Fibroblast of pulmonary artery (primary cell): ENCODE measurements at regions not wholly inside any gene's neighbourhood (a gene's known extent, or its start where the extent isn't known, plus 50 kb on each side); places are given as distances from the start of the nearest gene placed in this dataset.

ENCODE experiments used
- DNase-seq: peaks from one replicate; pipeline ENCODE4 v3.0.0-alpha.2; 2010; ENCODE audit warnings: low read depth
- H3K4me3 ChIP-seq: replicated peaks from 2 replicates; pipeline ENCODE4 v1.5.1; 2011; ENCODE audit warnings: low read depth, mild to moderate bottlenecking, control low read depth, low read length, moderate library complexity
- CTCF ChIP-seq: IDR thresholded peaks from 2 replicates; pipeline ENCODE4 v1.5.1; 2011; ENCODE audit warnings: mild to moderate bottlenecking, control low read depth, low read length, inconsistent platforms; ENCODE audit errors: missing control alignments

- no peak for DNase-seq
- TF ChIP-seq CTCF, result no peak
- no peak overlapping the region for H3K4me3 ChIP-seq
Measured at GRCh38 chr7:54637712-54638396, 95.7 kb downstream of the VSTM2A start.

GRCh38 chr7:54632696-54633095 lies 90.5 kb downstream of the VSTM2A start:
- DNase-seq, result no peak
- no peak for TF ChIP-seq CTCF
- no peak overlapping the region for H3K4me3 ChIP-seq

GRCh38 chr7:54629771-54630170 lies 87.6 kb downstream of the VSTM2A start:
- H3K4me3 ChIP-seq, result no peak overlapping the region
- TF ChIP-seq CTCF, result no peak
- no peak for DNase-seq

- TF ChIP-seq CTCF, result no peak
- no peak for DNase-seq
- H3K4me3 ChIP-seq, result no peak overlapping the region
Measured at GRCh38 chr7:54622696-54623309, 80.6 kb downstream of the VSTM2A start.
